Muscle of leg (tissue), 3 donors: ENCODE measurements at regions not wholly inside any gene's neighbourhood (a gene's known extent, or its start where the extent isn't known, plus 50 kb on each side); places are given as distances from the start of the nearest gene placed in this dataset.
"Not testable (repeated sequence)": the region's sequence is repeated elsewhere in the genome, so short reads cannot be mapped to it uniquely, and the experiment has no call there.

Source experiments
- DNase-seq: peaks from one replicate; pipeline ENCODE4 v3.0.0; 2013
- H3K27ac ChIP-seq: one replicate; pipeline ENCODE4 v1.5.1; 2013; ENCODE audit warnings: mild to moderate bottlenecking, low read length, control low read depth
- H3K27me3 ChIP-seq: one replicate; pipeline ENCODE4 v1.6.1; 2013; ENCODE audit warnings: low read length; ENCODE audit not compliant: control insufficient read depth, insufficient read depth
- H3K36me3 ChIP-seq: one replicate; pipeline ENCODE4 v1.6.1; 2013; ENCODE audit warnings: low read length; ENCODE audit not compliant: control insufficient read depth, insufficient read depth
- H3K4me1 ChIP-seq: one replicate; pipeline ENCODE4 v1.6.1; 2013; ENCODE audit warnings: low read length; ENCODE audit not compliant: control insufficient read depth, insufficient read depth
- H3K4me3 ChIP-seq: one replicate; pipeline ENCODE4 v1.5.1; 2013; ENCODE audit warnings: low read length, control low read depth
- H3K9me3 ChIP-seq: replicated peaks from 2 replicates; pipeline ENCODE4 v1.6.1; 2013; ENCODE audit warnings: low read depth, low read length; ENCODE audit not compliant: control insufficient read depth
- WGBS: methylation state at CpG from one replicate; pipeline ENCODE4 v1.1.5; 2013; ENCODE audit warnings: missing lambda C conversion rate; ENCODE audit not compliant: insufficient coverage; 5-methylcytosine and 5-hydroxymethylcytosine counted together

GRCh38 chr13:88824218-88824617 lies 1153.0 kb downstream of the SLITRK5 start:
- H3K27ac ChIP-seq: no peak overlapping the region
- H3K4me1 ChIP-seq: no peaks in the 10 kb centered on the region
- WGBS: no CpG with 5 or more reads among the region's 4 CpGs
- H3K36me3 ChIP-seq: no peaks in the 10 kb centered on the region
- no peaks in the 10 kb centered on the region for H3K27me3 ChIP-seq
- no peaks in the 10 kb centered on the region for H3K9me3 ChIP-seq
- no peak for DNase-seq
- H3K4me3 ChIP-seq: no peak overlapping the region

- Histone ChIP-seq H3K27ac (no peak overlapping the region), H3K4me3 (no peak overlapping the region), H3K36me3 (no peaks in the 10 kb centered on the region), H3K4me1 (no peaks in the 10 kb centered on the region), H3K9me3 (no peaks in the 10 kb centered on the region), H3K27me3 (no peaks in the 10 kb centered on the region)
- 100% methylated on average over 2 of the region's 3 CpGs for WGBS
- no peak for DNase-seq
These were observed 1168.9 kb downstream of the SLITRK5 start for GRCh38 chr13:88840085-88840484.

GRCh38 chr13:88852293-88852692 lies 1181.1 kb downstream of the SLITRK5 start:
- H3K4me3 ChIP-seq, H3K4me1 ChIP-seq, H3K36me3 ChIP-seq, H3K27ac ChIP-seq, H3K9me3 ChIP-seq, DNase-seq, H3K27me3 ChIP-seq: not testable (repeated sequence)
- 77% methylated on average over 2 of the region's 6 CpGs for WGBS

GRCh38 chr13:88857256-88857655 lies 1186.1 kb downstream of the SLITRK5 start:
- 100% methylated on average over 1 of the region's 1 CpG for WGBS
- H3K4me3 ChIP-seq: no peak overlapping the region
- no peak for DNase-seq
- H3K4me1 ChIP-seq: no peaks in the 10 kb centered on the region
- H3K9me3 ChIP-seq: no peaks in the 10 kb centered on the region
- no peaks in the 10 kb centered on the region for H3K27me3 ChIP-seq
- no peak overlapping the region for H3K27ac ChIP-seq
- H3K36me3 ChIP-seq: no peaks in the 10 kb centered on the region

- Histone ChIP-seq H3K27me3 (no peaks in the 10 kb centered on the region), H3K9me3 (no peaks in the 10 kb centered on the region), H3K27ac (no peak overlapping the region), H3K36me3 (no peaks in the 10 kb centered on the region), H3K4me1 (no peaks in the 10 kb centered on the region), H3K4me3 (no peak overlapping the region)
- WGBS: no CpG with 5 or more reads among the region's 2 CpGs
- no peak for DNase-seq
These were observed 1191.0 kb downstream of the SLITRK5 start for GRCh38 chr13:88862095-88862620.

GRCh38 chr13:88863116-88863515 lies 1191.9 kb downstream of the SLITRK5 start:
- 80% methylated on average over 1 of the region's 4 CpGs for WGBS
- peak; percentile 7 for DNase-seq
- H3K27ac ChIP-seq: no peak overlapping the region
- H3K4me1 ChIP-seq: no peaks in the 10 kb centered on the region
- H3K36me3 ChIP-seq: no peaks in the 10 kb centered on the region
- no peaks in the 10 kb centered on the region for H3K27me3 ChIP-seq
- H3K4me3 ChIP-seq: no peak overlapping the region
- H3K9me3 ChIP-seq: no peaks in the 10 kb centered on the region

GRCh38 chr13:88866195-88866594 lies 1195.0 kb downstream of the SLITRK5 start:
- WGBS: 87% methylated on average over 3 of the region's 5 CpGs
- no peak for DNase-seq

GRCh38 chr13:88883741-88884140 lies 1212.6 kb downstream of the SLITRK5 start:
- Histone ChIP-seq H3K27me3 (no peaks in the 10 kb centered on the region), H3K27ac (no peak overlapping the region), H3K9me3 (no peaks in the 10 kb centered on the region), H3K4me3 (no peak overlapping the region), H3K36me3 (no peaks in the 10 kb centered on the region), H3K4me1 (no peaks in the 10 kb centered on the region)
- no peak for DNase-seq

More at GRCh38 chr13:88866195-88866594, 1195.0 kb downstream of the SLITRK5 start:
- H3K27me3 ChIP-seq: no peaks in the 10 kb centered on the region
- H3K4me3 ChIP-seq: no peak overlapping the region
- H3K9me3 ChIP-seq: no peaks in the 10 kb centered on the region
- H3K36me3 ChIP-seq: no peaks in the 10 kb centered on the region
- no peaks in the 10 kb centered on the region for H3K4me1 ChIP-seq
- no peak overlapping the region for H3K27ac ChIP-seq

- WGBS: 95% methylated on average over 5 of the region's 11 CpGs
- Histone ChIP-seq H3K36me3 (no peaks in the 10 kb centered on the region), H3K27me3 (no peaks in the 10 kb centered on the region), H3K4me3 (no peak overlapping the region), H3K4me1 (no peaks in the 10 kb centered on the region), H3K9me3 (no peaks in the 10 kb centered on the region), H3K27ac (no peak overlapping the region)
- DNase-seq: no peak
These were observed 1216.0 kb downstream of the SLITRK5 start for GRCh38 chr13:88887045-88887662.

GRCh38 chr13:88895261-88895941 lies 1224.2 kb downstream of the SLITRK5 start:
- H3K4me1 ChIP-seq: no peaks in the 10 kb centered on the region
- H3K9me3 ChIP-seq: no peaks in the 10 kb centered on the region
- no peaks in the 10 kb centered on the region for H3K36me3 ChIP-seq
- no peak overlapping the region for H3K4me3 ChIP-seq
- 81% methylated on average over 6 of the region's 6 CpGs for WGBS
- no peaks in the 10 kb centered on the region for H3K27me3 ChIP-seq
- DNase-seq: no peak
- no peak overlapping the region for H3K27ac ChIP-seq
